ENCODE measurements at regions not wholly inside any gene's neighbourhood (a gene's known extent, or its start where the extent isn't known, plus 50 kb on each side); places are given as distances from the start of the nearest gene placed in this dataset.

DNA sequence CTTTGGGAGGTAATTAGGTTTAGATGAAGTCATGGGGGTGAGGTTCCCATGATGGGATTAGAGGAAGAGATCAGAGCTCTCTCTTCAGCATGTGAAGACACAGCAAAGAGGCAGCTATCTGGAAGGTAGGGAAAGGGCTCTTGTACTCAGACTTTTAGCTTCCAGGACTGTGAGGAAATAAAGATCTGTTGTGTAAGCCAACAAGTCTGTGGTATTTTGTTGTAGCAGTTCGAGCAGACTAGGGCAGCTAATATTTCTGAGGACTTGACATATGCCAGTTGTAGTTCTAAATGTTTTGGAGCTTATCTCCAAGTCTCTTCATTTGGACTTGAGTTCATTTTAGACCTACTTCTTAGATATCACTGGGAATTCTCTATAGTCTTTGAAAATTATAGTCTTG is 137.3 kb upstream of the PDE5A start:
- no peak for DNase-seq (ENCODE audit: extremely low spot score, unreplicated experiment)
- no peaks in the 10 kb centered on the region for H3K36me3 Mint-ChIP-seq
- no peak overlapping the region for H3K27ac Mint-ChIP-seq
- H3K4me3 Mint-ChIP-seq: no peak overlapping the region
- H3K27me3 Mint-ChIP-seq: no peaks in the 10 kb centered on the region
- no peaks in the 10 kb centered on the region for H3K9me3 Mint-ChIP-seq
- no peaks in the 10 kb centered on the region for H3K4me1 Mint-ChIP-seq (ENCODE audit: unreplicated experiment)
- TF ChIP-seq, protein P1, sequence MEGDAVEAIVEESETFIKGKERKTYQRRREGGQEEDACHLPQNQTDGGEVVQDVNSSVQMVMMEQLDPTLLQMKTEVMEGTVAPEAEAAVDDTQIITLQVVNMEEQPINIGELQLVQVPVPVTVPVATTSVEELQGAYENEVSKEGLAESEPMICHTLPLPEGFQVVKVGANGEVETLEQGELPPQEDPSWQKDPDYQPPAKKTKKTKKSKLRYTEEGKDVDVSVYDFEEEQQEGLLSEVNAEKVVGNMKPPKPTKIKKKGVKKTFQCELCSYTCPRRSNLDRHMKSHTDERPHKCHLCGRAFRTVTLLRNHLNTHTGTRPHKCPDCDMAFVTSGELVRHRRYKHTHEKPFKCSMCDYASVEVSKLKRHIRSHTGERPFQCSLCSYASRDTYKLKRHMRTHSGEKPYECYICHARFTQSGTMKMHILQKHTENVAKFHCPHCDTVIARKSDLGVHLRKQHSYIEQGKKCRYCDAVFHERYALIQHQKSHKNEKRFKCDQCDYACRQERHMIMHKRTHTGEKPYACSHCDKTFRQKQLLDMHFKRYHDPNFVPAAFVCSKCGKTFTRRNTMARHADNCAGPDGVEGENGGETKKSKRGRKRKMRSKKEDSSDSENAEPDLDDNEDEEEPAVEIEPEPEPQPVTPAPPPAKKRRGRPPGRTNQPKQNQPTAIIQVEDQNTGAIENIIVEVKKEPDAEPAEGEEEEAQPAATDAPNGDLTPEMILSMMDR (conservative IDR thresholded peaks at IDR 0.05): no peak

DNA sequence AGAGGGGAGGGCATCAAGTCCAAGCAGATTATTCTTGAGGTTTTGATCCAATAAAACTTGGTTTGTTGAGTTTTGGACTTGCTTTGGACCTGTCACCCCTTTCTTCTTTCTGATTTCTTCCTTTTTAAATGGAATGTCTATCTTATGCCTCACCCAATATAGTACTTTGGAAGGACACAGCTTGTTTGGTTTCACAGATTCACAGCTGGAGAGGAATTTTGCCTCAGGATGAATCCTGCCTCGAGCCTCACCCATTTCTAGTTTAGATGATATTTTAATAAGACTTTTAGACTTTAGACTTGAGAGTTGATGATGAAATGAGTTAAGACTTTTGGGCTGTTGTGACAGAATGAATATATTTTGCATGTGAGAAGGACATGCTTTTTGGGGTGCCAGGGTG is 136.9 kb upstream of the PDE5A start:
- Mint-ChIP-seq H3K27me3 (no peaks in the 10 kb centered on the region), H3K4me1 (ENCODE audit: unreplicated experiment) (no peaks in the 10 kb centered on the region), H3K36me3 (no peaks in the 10 kb centered on the region)

DNA sequence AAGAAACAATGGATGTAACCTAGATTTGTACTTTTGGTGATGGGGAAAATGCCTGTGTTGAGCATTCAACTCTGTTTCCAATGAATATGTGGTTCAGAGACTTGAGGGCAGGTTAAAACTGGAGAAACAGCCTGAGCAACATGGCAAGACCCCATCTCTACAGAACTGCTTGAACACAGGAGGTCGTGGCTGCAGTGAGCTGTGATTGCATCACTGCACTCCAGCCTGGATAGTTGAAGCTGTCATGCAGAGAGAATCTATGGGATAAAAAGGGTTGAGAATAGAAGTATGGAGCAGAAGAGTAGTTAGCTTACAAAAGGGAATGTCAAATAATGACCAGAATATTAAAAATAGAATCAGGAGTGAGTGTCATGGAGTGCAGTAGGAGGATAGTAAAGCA is 134.8 kb upstream of the PDE5A start:
- Mint-ChIP-seq H3K27me3 (no peaks in the 10 kb centered on the region), H3K9me3 (no peaks in the 10 kb centered on the region), H3K4me3 (no peak overlapping the region), H3K27ac (no peak overlapping the region), H3K36me3 (no peaks in the 10 kb centered on the region), H3K4me1 (ENCODE audit: unreplicated experiment) (no peaks in the 10 kb centered on the region)
- TF ChIP-seq, protein P1 (conservative IDR thresholded peaks at IDR 0.05): no peak
- no peak for DNase-seq (ENCODE audit: extremely low spot score, unreplicated experiment)

More for the DNA sequence above, 136.9 kb upstream of the PDE5A start:
- no peak overlapping the region for H3K4me3 Mint-ChIP-seq
- TF ChIP-seq, protein P1 (conservative IDR thresholded peaks at IDR 0.05): no peak
- no peak for DNase-seq (ENCODE audit: extremely low spot score, unreplicated experiment)
- H3K27ac Mint-ChIP-seq: no peak overlapping the region
- no peaks in the 10 kb centered on the region for H3K9me3 Mint-ChIP-seq

DNA sequence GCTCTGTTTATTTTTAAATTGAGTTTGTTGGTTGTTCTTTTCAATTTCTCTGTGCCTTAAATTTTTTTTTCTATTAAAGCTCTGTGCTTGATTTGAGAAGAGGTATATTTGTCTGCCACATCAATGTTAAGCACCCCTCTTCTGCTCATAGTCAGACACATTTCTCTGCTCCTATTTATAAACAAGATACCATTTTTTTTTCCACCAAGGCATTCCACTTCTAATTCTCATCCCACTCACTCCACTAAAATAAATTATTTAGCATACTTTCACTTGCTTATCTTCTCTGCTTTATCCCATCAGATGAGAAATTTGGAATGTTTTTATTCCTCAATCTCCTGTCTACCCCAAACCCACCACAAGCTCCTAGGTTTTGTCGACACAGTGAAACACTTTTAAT is 127.0 kb upstream of the PDE5A start:
- Mint-ChIP-seq H3K27me3 (no peaks in the 10 kb centered on the region), H3K36me3 (no peaks in the 10 kb centered on the region), H3K4me1 (ENCODE audit: unreplicated experiment) (no peaks in the 10 kb centered on the region), H3K27ac (no peak overlapping the region), H3K4me3 (no peak overlapping the region), H3K9me3 (no peaks in the 10 kb centered on the region)
- TF ChIP-seq, protein P1 (conservative IDR thresholded peaks at IDR 0.05): no peak
- no peak for DNase-seq (ENCODE audit: extremely low spot score, unreplicated experiment)

DNA sequence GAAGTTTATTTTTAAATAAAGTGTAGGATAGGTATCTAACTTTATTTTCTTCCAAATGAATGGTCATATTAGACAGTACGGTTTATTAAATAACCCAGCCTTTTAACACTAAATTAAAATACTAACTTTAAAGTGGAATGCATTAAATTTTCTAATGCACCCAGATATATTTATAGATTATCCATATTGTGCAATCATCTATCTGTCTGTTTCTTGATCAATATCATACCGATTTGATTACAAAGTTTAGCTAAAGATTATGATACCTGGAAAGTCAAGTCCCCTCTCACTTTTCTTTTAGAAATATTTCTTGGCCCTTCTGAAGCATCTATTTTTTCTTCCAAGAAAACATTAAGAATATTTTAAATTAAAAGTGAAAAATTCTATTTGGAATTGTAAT is 124.3 kb upstream of the PDE5A start:
- DNase-seq (ENCODE audit: extremely low spot score, unreplicated experiment): no peak
- H3K4me1 Mint-ChIP-seq (ENCODE audit: unreplicated experiment): peaks cover 10% of the 10 kb centered on the region
- H3K27me3 Mint-ChIP-seq: no peaks in the 10 kb centered on the region
- H3K4me3 Mint-ChIP-seq: no peak overlapping the region
- TF ChIP-seq, protein P1 (conservative IDR thresholded peaks at IDR 0.05): no peak
- no peak overlapping the region for H3K27ac Mint-ChIP-seq
- H3K9me3 Mint-ChIP-seq: no peaks in the 10 kb centered on the region
- H3K36me3 Mint-ChIP-seq: no peaks in the 10 kb centered on the region

DNA sequence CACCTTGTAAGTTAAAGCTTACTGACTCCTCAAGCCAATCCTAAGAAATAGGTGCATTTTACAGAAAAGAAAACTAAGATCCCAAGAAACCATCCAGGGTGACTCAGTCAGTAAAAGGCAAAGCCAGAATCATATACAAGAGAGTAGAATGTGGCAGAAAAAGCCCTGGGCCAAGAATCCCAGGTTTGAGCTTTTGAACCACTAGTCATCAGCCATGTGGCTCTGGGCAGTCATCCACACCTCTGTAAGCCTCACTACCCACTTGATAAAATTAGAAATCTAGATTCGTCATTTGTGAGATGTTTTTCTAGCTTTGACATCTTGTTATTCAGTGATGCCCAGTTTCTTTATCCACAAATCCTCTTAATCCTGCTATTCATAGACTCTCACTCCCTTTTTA is 122.2 kb upstream of the PDE5A start:
- H3K27me3 Mint-ChIP-seq: no peaks in the 10 kb centered on the region
- peaks cover 10% of the 10 kb centered on the region for H3K4me1 Mint-ChIP-seq (ENCODE audit: unreplicated experiment)
- no peak overlapping the region for H3K27ac Mint-ChIP-seq
- no peak overlapping the region for H3K4me3 Mint-ChIP-seq
- TF ChIP-seq, protein P1 (conservative IDR thresholded peaks at IDR 0.05): no peak
- H3K36me3 Mint-ChIP-seq: no peaks in the 10 kb centered on the region
- no peaks in the 10 kb centered on the region for H3K9me3 Mint-ChIP-seq
- no peak for DNase-seq (ENCODE audit: extremely low spot score, unreplicated experiment)

Measured in type B pancreatic cell (in vitro differentiated cells).